Suprapubic skin (tissue), 3 donors: ENCODE measurements at regions not wholly inside any gene's neighbourhood (a gene's known extent, or its start where the extent isn't known, plus 50 kb on each side); places are given as distances from the start of the nearest gene placed in this dataset.

ENCODE experiments used
- CTCF ChIP-seq, 2 donors: fragments of 200-600 bp in 1 of 2; fragments of 450-650 bp in 1 of 2; sonication (generic) in 1 of 2; IDR thresholded peaks; one replicate each; pipeline ENCODE4 v1.5.1; 2016 to 2019; ENCODE audit warnings: antibody characterized with exemption in 2 of 2, mild to moderate bottlenecking in 1 of 2, moderate library complexity in 1 of 2
- EP300 ChIP-seq: sonication (generic); formaldehyde crosslinking; IDR thresholded peaks from one replicate; pipeline ENCODE4 v1.6.1; 2017; ENCODE audit warnings: antibody characterized with exemption
- POLR2A ChIP-seq, 2 donors: fragments of 450-650 bp; IDR thresholded peaks; one replicate each; pipeline ENCODE4 v1.6.1; 2017; ENCODE audit warnings: antibody characterized with exemption in 2 of 2, mild to moderate bottlenecking in 2 of 2, moderate library complexity in 2 of 2

GRCh38 chr4:131459430-131460101 lies 1689.5 kb upstream of the PCDH10 start:
- TF ChIP-seq CTCF (IDR thresholded peaks at IDR 0.05) (no peak), EP300 (no peak), POLR2A (IDR thresholded peaks at IDR 0.05) (no peak)
